Hindlimb muscle (tissue), 1 donor: ENCODE measurements at regions not wholly inside any gene's neighbourhood (a gene's known extent, or its start where the extent isn't known, plus 50 kb on each side); places are given as distances from the start of the nearest gene placed in this dataset.
"Not testable (repeated sequence)": the region's sequence is repeated elsewhere in the genome, so short reads cannot be mapped to it uniquely, and the experiment has no call there.

Experiments
- DNase-seq: peaks from one replicate; pipeline ENCODE4 v3.0.0-alpha.2; 2013

DNA sequence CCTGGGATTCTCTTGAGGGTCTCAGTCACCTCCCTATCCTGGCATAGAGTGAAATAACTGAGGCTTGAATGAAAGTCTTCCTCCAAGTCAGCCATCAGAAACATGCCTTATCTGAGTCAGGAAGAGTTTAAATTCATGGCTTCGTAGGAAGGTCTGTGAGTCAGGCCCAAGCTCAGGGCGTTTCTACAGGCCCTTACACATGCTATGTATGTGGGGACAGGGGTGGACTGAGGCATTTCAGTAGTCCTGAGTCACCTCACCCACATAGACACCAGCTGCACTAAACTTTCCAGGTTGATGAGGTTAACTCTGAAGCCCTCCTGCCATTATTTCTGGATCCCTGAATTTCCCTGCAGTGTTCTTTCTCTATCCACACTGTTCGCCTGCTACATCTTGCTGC lies 134.6 kb upstream of the RCN1 start:
- DNase-seq: no peak

DNA sequence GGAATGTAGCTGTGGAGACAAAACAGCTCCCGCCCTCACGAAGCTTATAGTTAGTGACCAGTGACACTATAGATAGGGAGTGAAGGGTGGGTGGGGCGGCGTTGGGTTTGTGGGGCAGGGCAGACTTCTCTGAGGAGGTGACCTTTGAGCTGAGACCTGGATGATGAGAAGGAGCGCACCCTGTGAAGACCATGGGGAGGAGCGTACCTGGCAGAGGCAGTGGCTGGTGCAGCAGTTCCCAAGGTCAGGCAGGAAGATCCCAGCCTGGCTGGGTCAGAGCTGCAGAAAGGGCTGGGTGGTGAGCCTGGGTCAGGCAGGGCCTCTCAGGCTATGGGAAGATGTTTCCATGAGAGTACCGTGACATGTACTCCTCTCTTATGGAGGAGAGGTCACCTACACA lies 135.0 kb upstream of the RCN1 start:
- no peak for DNase-seq

DNA sequence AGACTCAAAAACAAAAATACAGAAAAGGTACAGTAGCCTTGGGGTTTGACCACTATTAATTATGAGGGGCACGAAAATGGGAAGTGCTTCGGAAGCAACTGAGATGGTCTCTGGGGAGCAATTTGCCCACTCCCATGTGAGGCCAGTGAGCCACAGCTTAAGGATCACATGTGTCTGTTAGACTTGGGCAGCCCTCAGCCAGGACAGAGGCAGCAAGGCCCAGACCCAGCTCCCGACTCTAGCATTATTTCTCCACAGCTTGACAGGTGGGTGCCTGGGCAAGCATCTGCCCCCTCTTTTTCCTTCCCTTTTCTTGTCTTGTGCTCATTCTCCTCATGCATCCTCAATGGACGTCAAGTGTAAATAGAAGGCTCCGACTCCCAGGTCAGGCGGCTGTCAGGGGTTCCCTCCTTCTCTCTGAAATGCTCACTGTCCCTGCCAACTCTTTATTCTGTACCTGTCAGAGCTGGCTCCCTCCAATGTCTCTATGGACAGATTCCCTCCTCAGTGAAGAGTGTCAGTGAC lies 137.0 kb upstream of the RCN1 start:
- no peak for DNase-seq

GRCh38 chr11:31949733-31950200 lies 138.6 kb upstream of the PAX6 start:
- DNase-seq: not testable (repeated sequence)

DNA sequence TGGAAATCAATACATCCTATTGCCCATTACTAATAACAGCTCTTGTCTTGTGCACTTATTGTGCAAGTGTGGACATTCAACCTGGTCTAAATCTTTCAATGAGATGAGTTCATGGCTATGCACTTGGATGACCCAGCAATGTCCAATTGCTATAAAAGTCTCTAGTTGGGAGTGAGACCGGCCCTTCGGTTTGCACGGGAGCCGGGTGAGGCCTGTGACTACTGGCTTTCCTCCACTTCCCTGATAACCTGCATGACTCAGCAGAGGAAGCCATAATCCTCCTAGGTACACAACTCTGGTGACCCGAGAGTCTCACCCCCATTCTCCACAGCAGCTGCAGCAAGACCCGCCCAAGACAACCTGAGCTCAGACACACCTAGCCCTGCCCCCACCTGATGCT lies 135.9 kb upstream of the PAX6 start:
- DNase-seq: no peak

DNA sequence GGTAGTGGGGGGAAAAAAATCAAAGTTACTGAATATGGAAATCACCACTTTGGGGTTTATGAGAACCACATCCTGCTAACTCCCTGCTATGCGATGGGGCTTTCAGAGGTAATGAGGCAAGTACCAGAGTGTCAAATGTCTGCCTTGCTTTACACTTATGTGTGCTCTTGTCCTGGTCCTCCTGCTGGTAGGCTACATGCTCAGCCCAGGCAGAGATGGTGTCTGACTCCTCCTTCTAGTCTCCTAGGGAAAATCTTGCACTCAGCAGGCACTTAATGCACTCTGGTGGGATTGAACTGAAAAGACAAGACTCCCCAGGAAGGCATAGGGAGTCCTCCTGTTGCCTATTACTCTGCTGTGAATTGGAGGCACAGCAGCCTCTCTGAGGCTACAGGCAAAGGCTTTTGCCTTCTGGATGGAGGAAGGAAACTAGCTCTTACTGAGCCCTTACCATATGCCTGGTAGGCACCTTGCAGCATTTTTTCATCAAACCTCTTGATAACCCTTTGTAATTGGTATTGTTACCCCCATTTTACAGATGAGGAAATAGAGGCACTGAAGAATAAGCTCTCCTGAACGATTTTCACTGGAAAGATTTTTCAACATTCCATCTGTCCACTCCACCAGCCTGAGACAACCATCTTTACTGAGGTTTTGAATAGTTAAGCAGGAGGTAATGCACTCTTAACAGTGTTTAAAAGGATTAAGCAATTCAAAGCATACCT lies 132.1 kb upstream of the PAX6 start:
- no peak for DNase-seq

GRCh38 chr11:31940371-31941037 lies 129.4 kb upstream of the PAX6 start:
- no peak for DNase-seq

GRCh38 chr11:31939004-31939403 lies 127.9 kb upstream of the PAX6 start:
- DNase-seq: no peak

DNA sequence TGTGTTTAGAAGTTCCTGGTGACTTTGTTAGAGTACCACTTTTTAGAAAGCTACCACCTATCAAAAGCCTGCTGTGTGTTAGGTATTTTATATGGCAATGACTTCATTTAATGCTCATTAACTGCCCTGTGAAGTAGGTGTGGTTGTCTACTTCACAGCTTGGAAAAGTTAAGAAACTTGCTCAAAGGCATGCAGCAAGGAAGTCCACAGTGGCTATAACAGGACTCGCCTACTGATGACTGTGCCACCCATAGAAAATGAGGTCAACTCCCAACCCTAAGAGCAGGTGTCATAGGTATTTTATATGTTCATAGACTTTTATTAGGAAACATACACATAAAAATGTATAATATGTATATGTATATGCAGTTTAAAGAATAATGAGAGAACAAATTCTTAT lies 125.2 kb upstream of the PAX6 start:
- DNase-seq: no peak

GRCh38 chr11:31932879-31933278 lies 121.8 kb upstream of the PAX6 start:
- no peak for DNase-seq

DNA sequence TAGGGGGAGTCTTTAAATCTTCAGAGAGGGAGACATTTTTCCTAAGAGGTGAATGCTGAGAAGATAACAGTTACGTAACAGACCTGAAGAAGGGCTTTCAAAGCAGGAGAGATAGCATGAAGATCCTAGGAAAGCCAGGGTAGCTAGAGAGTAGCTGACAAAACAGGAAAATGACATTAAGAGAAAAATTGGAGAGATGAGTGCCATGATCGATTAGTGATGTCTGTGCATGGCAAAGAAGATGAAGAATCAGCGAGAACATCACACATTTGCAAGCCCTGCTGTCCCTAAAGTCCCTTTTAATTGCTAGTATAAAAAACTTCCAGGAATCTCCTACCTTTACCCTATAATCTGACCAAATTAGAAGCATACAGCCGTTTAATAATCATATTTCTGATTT lies 116.9 kb upstream of the PAX6 start:
- no peak for DNase-seq

GRCh38 chr11:31926816-31927528 lies 115.8 kb upstream of the PAX6 start:
- DNase-seq: no peak

DNA sequence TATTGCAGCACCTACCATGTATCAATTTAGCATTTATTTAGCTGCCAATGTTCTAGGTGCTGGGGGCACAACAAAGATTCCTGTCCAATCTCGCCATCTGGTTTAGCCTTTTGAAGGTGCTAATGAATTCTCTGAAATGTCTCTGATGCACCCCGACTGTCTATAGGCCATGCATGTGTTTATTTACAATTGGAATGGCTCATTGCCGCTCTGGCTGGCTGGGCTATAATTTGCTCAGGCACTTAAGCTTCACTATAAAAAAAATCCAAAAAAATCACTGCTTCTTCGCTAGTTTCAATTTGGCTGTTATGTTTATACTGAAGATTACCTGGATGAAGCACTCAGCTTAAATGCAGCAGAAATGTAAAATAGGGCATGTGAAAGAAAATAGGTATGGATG lies 115.0 kb upstream of the PAX6 start:
- no peak for DNase-seq

- DNase-seq: no peak
Measured at GRCh38 chr11:31922450-31922849, 111.3 kb upstream of the PAX6 start.

- no peak for DNase-seq
Measured at GRCh38 chr11:31921081-31921480, 110.0 kb upstream of the PAX6 start.

GRCh38 chr11:31919175-31919574 lies 108.1 kb upstream of the PAX6 start:
- no peak for DNase-seq

GRCh38 chr11:31915867-31916266 lies 104.7 kb upstream of the PAX6 start:
- no peak for DNase-seq

GRCh38 chr11:31913985-31914384 lies 102.9 kb upstream of the PAX6 start:
- DNase-seq: no peak

- DNase-seq: no peak
Measured at GRCh38 chr11:31912808-31913207, 101.7 kb upstream of the PAX6 start.

DNA sequence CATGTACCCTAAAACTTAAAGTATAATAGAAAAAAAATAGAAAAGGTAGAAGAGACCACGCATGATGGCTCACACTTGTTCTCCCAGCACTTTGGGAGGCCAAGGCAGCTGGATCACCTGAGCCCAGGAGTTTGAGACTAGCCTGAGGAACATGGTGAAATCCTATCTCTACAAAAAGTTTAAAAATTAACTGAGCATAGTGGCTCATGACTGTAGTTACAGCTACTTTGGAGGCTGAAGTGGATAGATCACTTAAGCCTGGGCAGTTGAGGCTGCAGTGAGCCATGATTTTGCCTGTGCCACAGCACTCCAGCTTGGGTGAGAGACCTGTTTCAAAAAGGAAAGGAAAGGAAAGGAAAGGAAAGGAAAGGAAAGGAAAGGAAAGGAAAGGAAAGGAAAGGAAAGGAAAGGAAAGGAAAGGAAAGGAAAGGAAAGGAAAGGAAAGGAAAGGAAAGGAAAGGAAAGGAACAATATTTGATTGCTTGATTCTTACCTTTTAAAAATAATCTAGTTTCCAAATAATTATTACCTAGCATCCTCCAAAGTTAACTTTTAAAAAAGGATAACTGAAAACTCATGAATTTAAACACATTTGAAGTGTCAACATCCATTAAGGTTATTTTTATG lies 99.9 kb upstream of the PAX6 start:
- DNase-seq: no peak

GRCh38 chr11:31903225-31904074 lies 92.3 kb upstream of the PAX6 start:
- peak; percentile 6 for DNase-seq

DNA sequence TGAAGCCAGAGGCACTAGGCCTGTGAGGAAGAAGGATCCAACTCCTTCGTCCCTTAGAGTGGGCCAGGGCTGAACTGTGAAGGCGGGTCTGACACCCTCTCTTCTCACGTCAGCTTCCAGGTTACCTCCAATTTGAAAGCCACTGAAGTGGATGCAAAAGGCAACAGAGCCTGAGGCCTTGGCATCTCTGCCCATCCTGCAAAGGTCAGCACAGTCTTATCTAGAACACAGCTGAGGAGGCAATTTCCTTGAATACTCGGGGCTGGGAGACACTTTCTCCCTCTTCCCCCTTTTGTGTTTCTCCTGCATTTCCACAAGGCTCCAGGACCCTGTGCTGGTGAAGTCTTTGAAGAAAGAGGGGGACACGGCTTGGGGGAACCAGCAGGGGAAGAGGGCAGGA lies 91.6 kb upstream of the PAX6 start:
- DNase-seq: no peak
